Motor neuron (in vitro differentiated cells): ENCODE measurements at regions not wholly inside any gene's neighbourhood (a gene's known extent, or its start where the extent isn't known, plus 50 kb on each side); places are given as distances from the start of the nearest gene placed in this dataset.
"Not testable (repeated sequence)": the region's sequence is repeated elsewhere in the genome, so short reads cannot be mapped to it uniquely, and the experiment has no call there.

Experiments
- ATAC-seq, 8 experiments: fragments of 200-7000 bp; cut with Tn5 transposase; replicated peaks in 6 of 8; 2 replicates each; pipeline ENCODE4 v1.8.0; 2021; ENCODE audit warnings: mild to moderate bottlenecking in 8 of 8, moderate library complexity in 8 of 8
- H3K27ac ChIP-seq, 2 donors: fragments of 250-450 bp; sonication (Bioruptor Pico); 2 replicates each; pipeline ENCODE4 v1.9.0; 2021; ENCODE audit warnings: antibody characterized with exemption in 2 of 2, mild to moderate bottlenecking in 2 of 2, moderate library complexity in 1 of 2
- H3K4me1 ChIP-seq, 2 donors: fragments of 250-450 bp; sonication (Bioruptor Pico); replicated peaks in 1 of 2; 2 replicates each; pipeline ENCODE4 v1.6.1; 2021; ENCODE audit warnings: antibody characterized with exemption in 2 of 2, mild to moderate bottlenecking in 2 of 2, moderate library complexity in 1 of 2
- H3K4me3 ChIP-seq, 5 donors: fragments of 250-450 bp; sonication (Bioruptor Pico); 2 replicates each; pipeline ENCODE4 v1.9.0; 2021; ENCODE audit warnings: antibody characterized with exemption in 5 of 5, mild to moderate bottlenecking in 5 of 5, moderate library complexity in 4 of 5
- WGBS, 10 experiments: fragments of 450-650 bp; shearing (Covaris generic); methylation state at CpG; one replicate each; pipeline ENCODE4 v1.0.0; 2022; 5-methylcytosine and 5-hydroxymethylcytosine counted together
- in situ Hi-C, 9 experiments: fragments of 400-800 bp; cut with MboI; loops; one replicate each; pipeline ENCODE4 v1.15.0; 2021; ENCODE audit warnings: low sequenced_read_pairs in 9 of 9, low pct_unique_long_range_greater_than_20kb in 2 of 9; ENCODE audit not compliant: unreplicated experiment in 9 of 9

- WGBS, 10 experiments: 10 to 89% (median 44%) methylated on average over 2 to 10 of the region's 30 CpGs; no CpG with 5 or more reads in 6 of the 10 experiments
- in situ Hi-C loops, H3K27ac ChIP-seq, H3K4me1 ChIP-seq: not testable (repeated sequence)
- peak overlapping the region; percentile 7 to 30 (median 18) for H3K4me3 ChIP-seq
- ATAC-seq: peak in 4 of 8 experiments; percentile 2 to 26 (median 12)
Measured at GRCh38 chr1:149712154-149712927, 70.2 kb upstream of the FCGR1A start.

- H3K27ac ChIP-seq, H3K4me3 ChIP-seq, in situ Hi-C loops, H3K4me1 ChIP-seq: not testable (repeated sequence)
- WGBS, 10 experiments: no CpG with 5 or more reads among the region's 6 CpGs
- ATAC-seq: peak in 5 of 8 experiments; percentile 3 to 86 (median 66)
Measured at GRCh38 chr1:149713513-149713912, 69.0 kb upstream of the FCGR1A start.

- H3K4me3 ChIP-seq, H3K27ac ChIP-seq, in situ Hi-C loops, H3K4me1 ChIP-seq: not testable (repeated sequence)
- ATAC-seq: peak in 5 of 8 experiments; percentile 19 to 78 (median 60)
- no CpG with 5 or more reads among the region's 4 CpGs for WGBS, 10 experiments
Measured at GRCh38 chr1:149713952-149714351, 68.5 kb upstream of the FCGR1A start.

GRCh38 chr1:149724618-149725302, 57.7 kb upstream of the FCGR1A start:
- H3K4me3 ChIP-seq, H3K4me1 ChIP-seq, H3K27ac ChIP-seq, in situ Hi-C loops: not testable (repeated sequence)
- no CpG with 5 or more reads among the region's 3 CpGs for WGBS, 10 experiments
- ATAC-seq: peak in 1 of 8 experiments; percentile 38

- H3K27ac ChIP-seq, in situ Hi-C loops, H3K4me1 ChIP-seq, ATAC-seq, H3K4me3 ChIP-seq: not testable (repeated sequence)
- no CpG with 5 or more reads among the region's 4 CpGs for WGBS, 10 experiments
Measured at GRCh38 chr1:149726688-149727087, 55.8 kb upstream of the FCGR1A start.

GRCh38 chr1:149728598-149728997, 53.9 kb upstream of the FCGR1A start:
- WGBS, 10 experiments: no CpG with 5 or more reads among the region's 3 CpGs
- H3K4me1 ChIP-seq, in situ Hi-C loops, ATAC-seq, H3K27ac ChIP-seq, H3K4me3 ChIP-seq: not testable (repeated sequence)
